Common myeloid progenitor, CD34-positive (primary cell): ENCODE measurements at regions not wholly inside any gene's neighbourhood (a gene's known extent, or its start where the extent isn't known, plus 50 kb on each side); places are given as distances from the start of the nearest gene placed in this dataset.

Source experiments
- CTCF ChIA-PET: fragments of 350-600 bp; sonication (Branson Sonifier 250); formaldehyde crosslinking; loops from one replicate; lab custom pipeline; 2021; ENCODE audit warnings: antibody characterized with exemption; lab: Charles Lee
- POLR2A ChIA-PET: fragments of 350-600 bp; sonication (Branson Sonifier 250); formaldehyde crosslinking; loops from one replicate; lab custom pipeline; 2021; ENCODE audit warnings: antibody characterized with exemption; lab: Charles Lee
- DNase-seq, 3 donors: peaks; one replicate each; pipeline versions ENCODE4 v3.0.0 to v3.0.0-alpha.2; 2013
- H3K27ac ChIP-seq, 2 experiments: 1 replicate in 1 of 2; 2 replicates in 1 of 2; pipeline ENCODE4 v1.7.0; 2013; ENCODE audit warnings: inconsistent platforms in 2 of 2, low read length in 2 of 2, mild to moderate bottlenecking in 2 of 2, low read depth in 1 of 2, moderate library complexity in 1 of 2; ENCODE audit not compliant: severe bottlenecking in 2 of 2, insufficient read depth in 1 of 2, poor library complexity in 1 of 2
- H3K27me3 ChIP-seq, 5 experiments: replicated peaks in 2 of 5; 1 replicate in 3 of 5; 2 replicates in 2 of 5; pipeline versions ENCODE4 v1.6.1 to v1.7.0; 2013; ENCODE audit warnings: low read length in 4 of 5, mild to moderate bottlenecking in 2 of 5, moderate library complexity in 2 of 5, inconsistent platforms in 1 of 5; ENCODE audit not compliant: insufficient read depth in 5 of 5, control insufficient read depth in 4 of 5
- H3K36me3 ChIP-seq, 4 experiments: 1 replicate in 2 of 4; 2 replicates in 2 of 4; pipeline versions ENCODE4 v1.6.1 to v1.7.0; 2013; ENCODE audit warnings: low read length in 3 of 4, control low read depth in 1 of 4, mild to moderate bottlenecking in 1 of 4; ENCODE audit not compliant: control insufficient read depth in 4 of 4, insufficient read depth in 4 of 4
- H3K4me1 ChIP-seq, 4 experiments: 1 replicate in 3 of 4; 2 replicates in 1 of 4; pipeline versions ENCODE4 v1.6.1 to v1.7.1; 2013; ENCODE audit warnings: low read length in 3 of 4, mild to moderate bottlenecking in 3 of 4, control low read depth in 1 of 4, inconsistent platforms in 1 of 4, moderate library complexity in 1 of 4; ENCODE audit not compliant: control insufficient read depth in 4 of 4, insufficient read depth in 4 of 4; ENCODE audit errors: control extremely low read depth in 1 of 4
- H3K4me3 ChIP-seq, 7 experiments: 1 replicate in 4 of 7; 2 replicates in 3 of 7; pipeline versions ENCODE4 v1.5.1 to v1.7.0; 2013; ENCODE audit warnings: mild to moderate bottlenecking in 7 of 7, low read length in 6 of 7, moderate library complexity in 6 of 7, inconsistent platforms in 2 of 7, low read depth in 2 of 7, control low read depth in 1 of 7; ENCODE audit not compliant: insufficient read depth in 4 of 7, control insufficient read depth in 1 of 7; ENCODE audit errors: extremely low read depth in 1 of 7
- H3K9me3 ChIP-seq, 5 experiments: 1 replicate in 4 of 5; 2 replicates in 1 of 5; pipeline versions ENCODE4 v1.6.1 to v1.7.1; 2013; ENCODE audit warnings: low read length in 4 of 5, mild to moderate bottlenecking in 2 of 5, inconsistent platforms in 1 of 5, low read depth in 1 of 5, moderate library complexity in 1 of 5; ENCODE audit not compliant: control insufficient read depth in 4 of 5, insufficient read depth in 2 of 5; ENCODE audit errors: control extremely low read depth in 1 of 5
- WGBS: methylation state at CpG from one replicate; pipeline ENCODE4 v1.1.5; 2013; ENCODE audit not compliant: insufficient coverage; 5-methylcytosine and 5-hydroxymethylcytosine counted together

GRCh38 chr13:103140001-103140671, 73.9 kb upstream of the SLC10A2 start:
- CTCF ChIA-PET, result interaction anchor here (0.6 to 1.4 kb wide), 14 partner anchors 9 to 339 kb away, joined by 3 to 7 read pairs (median 3); no protein-coding TSS in a partner anchor
- Histone ChIP-seq H3K27ac (no peak overlapping the region), H3K36me3 (no peaks in the 10 kb centered on the region), H3K4me1 (no peaks in the 10 kb centered on the region), H3K27me3 (no peaks in the 10 kb centered on the region), H3K4me3 (peak overlapping the region in 1 of 7 experiments; percentile 24), H3K9me3 (no peaks in the 10 kb centered on the region)
- peak; percentile 45 to 62 (median 56) for DNase-seq
- WGBS, result 100% methylated on average over 1 of the region's 5 CpGs
- POLR2A ChIA-PET, result no interaction called here

GRCh38 chr13:103134271-103134670, 68.1 kb upstream of the SLC10A2 start:
- ChIA-PET POLR2A (no interaction called here), CTCF (interaction anchor here (1.0 kb wide), 1 partner anchor 9 kb away, joined by 5 read pairs; no protein-coding TSS in a partner anchor)
- Histone ChIP-seq H3K27ac (no peak overlapping the region), H3K27me3 (no peaks in the 10 kb centered on the region), H3K4me3 (no peak overlapping the region), H3K4me1 (no peaks in the 10 kb centered on the region), H3K36me3 (no peaks in the 10 kb centered on the region), H3K9me3 (no peaks in the 10 kb centered on the region)
- DNase-seq, result no peak
- 82% methylated on average over 2 of the region's 2 CpGs for WGBS

- H3K9me3 ChIP-seq, result no peaks in the 10 kb centered on the region
- H3K36me3 ChIP-seq, result no peaks in the 10 kb centered on the region
- H3K27me3 ChIP-seq, result no peaks in the 10 kb centered on the region
- no peaks in the 10 kb centered on the region for H3K4me1 ChIP-seq
- DNase-seq, result no peak
- CTCF ChIA-PET, result interaction anchor here (1.0 kb wide), 1 partner anchor 8 kb away, joined by 5 read pairs; no protein-coding TSS in a partner anchor
- no peak overlapping the region for H3K27ac ChIP-seq
- H3K4me3 ChIP-seq, result no peak overlapping the region
- 96% methylated on average over 4 of the region's 4 CpGs for WGBS
- POLR2A ChIA-PET, result no interaction called here
These were observed 67.3 kb upstream of the SLC10A2 start for GRCh38 chr13:103133556-103133955.

GRCh38 chr13:103130681-103131210, 64.5 kb upstream of the SLC10A2 start:
- POLR2A ChIA-PET, result no interaction called here
- H3K27me3 ChIP-seq, result no peaks in the 10 kb centered on the region
- H3K4me1 ChIP-seq, result no peaks in the 10 kb centered on the region
- DNase-seq, result peak in 1 of 3 donors; percentile 4
- no peaks in the 10 kb centered on the region for H3K9me3 ChIP-seq
- no peaks in the 10 kb centered on the region for H3K36me3 ChIP-seq
- no peak overlapping the region for H3K27ac ChIP-seq
- WGBS, result 100% methylated on average over 2 of the region's 3 CpGs
- CTCF ChIA-PET, result interaction anchor here (0.7 kb wide), 1 partner anchor 10 kb away, joined by 3 read pairs; no protein-coding TSS in a partner anchor
- H3K4me3 ChIP-seq, result no peak overlapping the region

GRCh38 chr13:103130146-103130545, 63.9 kb upstream of the SLC10A2 start:
- Histone ChIP-seq H3K27me3 (no peaks in the 10 kb centered on the region), H3K27ac (no peak overlapping the region), H3K4me3 (no peak overlapping the region), H3K9me3 (no peaks in the 10 kb centered on the region), H3K36me3 (no peaks in the 10 kb centered on the region), H3K4me1 (no peaks in the 10 kb centered on the region)
- ChIA-PET POLR2A (no interaction called here), CTCF (no interaction called here)
- no peak for DNase-seq
- 100% methylated on average over 5 of the region's 5 CpGs for WGBS
